Anterior cingulate cortex (tissue), 58 donors: ENCODE measurements at regions not wholly inside any gene's neighbourhood (a gene's known extent, or its start where the extent isn't known, plus 50 kb on each side); places are given as distances from the start of the nearest gene placed in this dataset.
"Not testable (repeated sequence)": the region's sequence is repeated elsewhere in the genome, so short reads cannot be mapped to it uniquely, and the experiment has no call there.

Source experiments
- DNase-seq, 58 donors: peaks; one replicate each; lab custom pipeline; 2025; lab: John Stamatoyannopoulos, UW

DNA sequence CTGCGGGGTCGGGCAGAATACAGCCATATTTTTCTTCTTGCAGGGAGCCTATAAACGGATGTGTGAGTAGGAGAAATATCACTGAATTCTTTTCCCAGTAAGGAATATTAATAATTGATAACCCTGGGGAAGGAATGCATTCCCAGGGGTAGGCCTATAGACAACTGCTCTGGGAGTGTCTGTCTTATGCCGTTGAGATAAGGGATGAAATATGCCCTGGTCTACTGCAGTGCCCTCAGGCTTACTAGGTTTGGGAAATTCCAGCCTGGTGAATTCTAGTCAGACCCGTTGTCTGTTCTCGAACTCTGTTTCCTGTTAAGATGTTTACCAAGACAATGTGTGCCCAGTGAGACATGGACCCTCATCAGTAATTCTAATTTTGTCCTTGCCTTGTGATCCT is 1129.3 kb downstream of the ZPLD1 start:
- DNase-seq = not testable (repeated sequence)

DNA sequence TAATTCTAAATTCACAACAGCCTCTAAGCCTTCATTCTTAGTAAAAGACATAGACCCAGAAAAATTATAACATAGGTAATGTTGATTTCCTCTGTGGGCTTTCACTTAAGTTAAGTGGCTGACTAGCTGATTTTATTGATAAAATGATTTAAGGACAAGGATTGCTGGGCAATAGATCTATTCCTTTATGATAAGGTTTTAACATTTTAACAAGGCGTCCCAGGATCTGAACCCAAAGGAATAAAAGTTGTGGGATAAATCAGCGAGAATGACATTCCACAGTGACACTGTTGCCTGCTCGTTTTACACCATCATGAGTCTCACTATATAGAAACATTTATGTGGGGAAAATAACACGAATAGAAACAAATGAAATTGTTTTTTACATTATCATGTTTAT is 1151.0 kb downstream of the ZPLD1 start:
- no peak for DNase-seq

DNA sequence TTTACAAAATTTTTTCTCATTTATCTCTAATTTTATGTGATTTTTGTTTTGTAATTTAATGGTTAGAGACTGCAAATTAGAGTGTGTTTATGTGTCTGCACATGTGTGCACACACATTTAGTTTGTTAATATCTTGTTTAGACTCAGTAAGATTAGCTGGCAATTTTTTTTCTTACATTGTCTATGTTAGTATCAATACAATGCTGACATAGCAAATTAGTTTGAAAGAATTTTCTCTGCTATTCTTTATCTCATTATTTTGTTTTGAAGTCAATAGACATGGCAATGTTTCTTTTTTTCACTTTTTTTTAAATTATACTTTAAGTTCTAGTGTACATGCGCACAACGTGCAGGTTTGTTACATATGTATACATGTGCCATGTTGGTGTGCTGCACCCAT is 1155.0 kb downstream of the ZPLD1 start:
- no peak for DNase-seq

DNA sequence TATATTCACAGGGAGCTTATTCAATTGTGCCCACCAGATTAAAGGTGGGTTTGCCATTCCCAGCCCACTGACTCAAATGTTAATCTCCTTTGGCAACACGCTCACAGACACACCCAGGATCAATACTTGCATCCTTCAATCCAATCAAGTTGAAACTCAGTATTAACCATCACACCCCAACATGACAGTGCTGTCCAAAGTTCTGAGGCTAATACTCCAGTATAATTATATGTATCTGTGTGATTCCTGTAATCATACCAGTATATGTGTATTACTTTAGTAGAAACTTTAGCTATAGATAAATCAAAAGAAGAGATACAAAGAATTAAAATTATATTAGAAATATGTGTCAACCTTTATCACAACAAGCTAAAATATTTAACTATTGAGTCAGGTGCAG is 1166.0 kb downstream of the ZPLD1 start:
- DNase-seq = no peak

DNA sequence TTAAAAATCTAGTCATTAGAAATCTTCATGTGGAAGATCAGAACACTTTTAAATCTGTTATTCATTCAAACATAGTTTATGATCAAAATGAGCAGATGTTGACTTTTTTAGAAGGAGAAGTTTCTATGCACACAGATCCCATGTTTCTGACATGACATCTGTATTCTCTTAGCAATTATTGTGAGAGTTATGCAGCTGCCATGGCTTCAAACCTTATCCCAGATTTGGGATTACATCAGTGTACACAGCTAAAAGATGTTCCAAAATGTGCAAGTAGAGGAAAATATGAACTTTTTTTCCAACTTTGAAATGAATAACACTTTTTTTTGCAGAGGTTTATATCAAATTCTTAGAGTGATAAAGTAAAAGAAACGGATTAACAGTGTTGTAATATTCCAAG is 1166.9 kb downstream of the ZPLD1 start:
- no peak for DNase-seq

DNA sequence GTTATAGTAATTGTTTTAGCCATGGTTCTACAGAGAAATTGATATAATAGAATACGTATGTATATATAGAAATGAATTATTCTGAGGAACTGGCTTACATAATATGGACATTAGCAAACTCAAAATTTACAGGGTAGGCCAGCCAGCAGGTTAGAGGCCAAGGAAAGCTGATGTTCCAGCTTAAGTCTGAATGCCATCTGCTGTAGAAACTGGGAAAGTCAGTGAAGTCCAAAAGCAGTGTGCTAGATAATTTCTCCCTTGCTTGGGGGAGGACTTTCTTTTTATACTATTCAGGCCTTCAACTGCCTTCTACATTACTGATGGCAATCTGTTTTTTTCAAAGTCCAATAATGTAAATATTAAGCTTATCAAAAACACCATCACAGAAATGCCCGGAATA is 1174.7 kb downstream of the ZPLD1 start:
- no peak for DNase-seq

DNA sequence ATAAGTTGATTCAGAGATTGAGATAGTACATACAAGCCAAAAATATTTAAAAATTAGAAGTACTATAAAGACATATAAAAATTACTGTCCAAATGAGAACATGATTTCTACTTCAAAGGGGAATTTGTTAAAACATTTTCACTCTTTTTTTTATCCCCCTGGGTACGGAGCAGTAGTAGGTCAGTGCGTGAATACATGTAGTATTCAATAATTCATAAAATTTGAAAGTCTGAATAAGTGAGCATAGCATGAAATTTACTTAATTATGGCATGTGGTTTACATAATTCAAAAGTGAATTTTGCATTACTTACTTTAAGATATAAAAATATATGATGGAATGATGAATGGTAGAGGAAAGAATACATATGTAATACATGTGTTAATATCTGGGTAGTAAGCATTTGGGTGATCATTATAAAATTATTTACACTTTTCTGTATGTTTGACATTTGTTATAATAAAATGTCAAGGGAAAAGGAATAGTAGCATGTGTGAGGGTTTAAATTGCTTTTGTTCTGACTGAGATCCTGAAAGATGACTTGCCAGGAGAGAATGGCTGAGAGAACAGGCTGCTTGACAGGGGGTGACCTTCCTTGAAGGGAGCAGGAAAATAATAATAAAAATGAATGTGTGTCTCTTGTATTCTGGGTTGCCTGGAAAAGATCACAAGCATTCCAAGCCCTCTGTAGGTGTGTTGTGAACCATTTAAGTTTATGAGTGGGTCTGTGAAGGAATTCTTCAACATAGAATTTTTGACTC is 1178.8 kb downstream of the ZPLD1 start:
- no peak for DNase-seq

DNA sequence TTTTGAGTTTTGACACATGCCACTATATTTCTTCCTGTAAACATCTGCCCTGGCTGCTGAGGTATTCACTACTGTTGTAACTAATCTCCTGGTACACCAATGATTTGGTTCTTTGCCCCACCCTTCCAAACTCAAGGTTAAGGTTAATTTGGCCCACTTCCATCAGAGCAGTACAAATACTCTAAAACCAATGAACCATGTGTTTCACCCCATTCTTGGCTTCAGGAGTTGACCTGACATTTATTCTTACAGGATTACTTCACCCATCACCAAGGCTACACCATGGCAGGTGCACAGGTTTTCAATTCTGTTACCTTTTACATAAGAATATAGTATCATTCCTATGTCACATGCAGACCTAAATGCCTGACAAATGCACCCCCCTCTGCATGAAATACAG is 1179.9 kb downstream of the ZPLD1 start:
- DNase-seq = no peak

DNA sequence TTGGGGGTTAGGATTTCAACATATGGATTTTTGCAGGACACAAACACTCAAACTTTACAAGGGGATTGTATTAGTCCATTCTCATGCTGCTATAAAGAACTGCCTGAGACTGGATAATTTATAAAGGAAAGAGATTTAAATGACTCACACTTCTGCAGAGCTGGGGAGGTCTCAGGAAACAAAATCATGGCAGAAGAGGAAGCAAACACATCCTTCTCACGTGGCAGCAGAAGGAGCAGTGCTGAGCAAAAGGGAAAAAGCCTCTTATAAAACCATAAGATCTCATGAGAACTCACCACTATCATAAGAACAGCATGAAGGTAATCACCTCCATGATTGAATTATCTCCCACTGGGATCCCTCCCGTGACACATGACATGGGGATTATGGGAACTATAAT is 1183.1 kb downstream of the ZPLD1 start:
- DNase-seq = no peak

DNA sequence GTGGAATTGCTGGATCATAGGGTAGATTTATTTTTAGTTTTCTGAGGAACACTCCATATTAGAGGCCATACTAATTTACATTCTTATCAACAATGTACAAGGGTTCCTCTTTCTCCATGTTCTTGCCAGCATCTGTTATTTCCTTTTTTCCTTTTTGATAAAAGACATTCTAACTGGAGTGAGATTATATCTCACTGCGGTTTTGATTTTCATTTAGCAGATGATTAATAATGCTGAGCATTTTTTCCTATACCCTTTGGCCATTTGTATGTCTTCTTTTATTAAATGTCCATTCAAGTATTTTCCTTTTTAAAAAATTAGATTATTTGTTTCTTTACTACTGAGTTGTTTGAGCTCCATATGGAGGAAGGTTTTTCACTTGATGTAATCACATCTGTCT is 1189.5 kb downstream of the ZPLD1 start:
- DNase-seq = no peak

DNA sequence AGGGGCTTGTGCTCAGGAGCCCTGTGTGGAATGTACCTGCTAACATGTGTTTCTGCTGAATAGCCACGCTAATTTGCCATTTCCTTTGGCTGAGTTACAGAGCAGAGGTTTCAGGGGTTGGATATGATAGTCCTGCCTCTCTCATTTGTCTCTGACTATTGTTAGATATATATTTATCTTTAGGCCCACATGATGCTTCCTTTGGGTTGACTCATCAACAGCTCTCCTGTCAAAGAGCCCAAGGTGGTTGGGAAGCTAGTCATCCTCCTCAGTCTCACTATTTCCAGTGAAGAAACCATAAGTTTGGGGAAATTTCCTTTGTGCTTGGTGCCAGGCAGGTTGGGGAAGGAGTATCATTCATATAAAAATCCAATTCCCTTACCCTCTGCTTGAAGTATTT is 1194.6 kb downstream of the ZPLD1 start:
- no peak for DNase-seq

DNA sequence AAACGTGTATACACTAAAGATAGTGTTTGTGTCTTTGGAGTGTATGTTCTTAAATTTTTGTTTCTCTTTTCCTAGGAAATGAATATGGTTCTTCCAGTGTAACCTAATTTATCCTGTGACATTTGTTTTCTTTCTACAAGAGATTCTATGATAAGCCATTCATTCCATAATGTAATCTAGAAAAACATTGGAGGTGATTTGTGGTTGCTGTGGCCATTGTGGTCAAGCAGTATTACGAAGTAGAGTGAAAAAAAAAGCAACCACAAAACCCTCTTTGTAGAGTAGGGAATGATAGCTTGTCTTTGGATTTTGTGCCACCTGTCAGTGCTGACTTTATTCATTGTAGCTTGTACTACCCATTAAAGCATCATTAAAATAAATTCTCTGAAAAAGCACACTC is 1209.6 kb downstream of the ZPLD1 start:
- no peak for DNase-seq

DNA sequence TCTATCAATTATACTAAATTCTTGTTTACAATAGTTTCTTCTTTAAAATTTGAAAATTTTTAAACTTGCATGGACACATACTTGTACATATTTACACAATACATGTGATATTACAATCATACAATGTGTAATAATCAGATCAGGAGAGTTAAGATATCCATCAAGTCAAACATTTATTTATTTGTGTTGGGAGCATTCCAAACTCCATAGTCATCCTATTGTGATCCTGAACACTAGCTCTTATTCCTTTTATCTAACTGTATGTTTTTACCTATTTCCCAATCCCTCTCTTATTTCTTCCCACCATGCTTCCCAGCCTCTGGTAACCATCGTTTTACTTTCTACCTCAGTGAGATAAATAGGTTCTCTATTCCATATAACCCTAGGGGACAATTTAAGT is 1219.2 kb downstream of the ZPLD1 start:
- DNase-seq = no peak

DNA sequence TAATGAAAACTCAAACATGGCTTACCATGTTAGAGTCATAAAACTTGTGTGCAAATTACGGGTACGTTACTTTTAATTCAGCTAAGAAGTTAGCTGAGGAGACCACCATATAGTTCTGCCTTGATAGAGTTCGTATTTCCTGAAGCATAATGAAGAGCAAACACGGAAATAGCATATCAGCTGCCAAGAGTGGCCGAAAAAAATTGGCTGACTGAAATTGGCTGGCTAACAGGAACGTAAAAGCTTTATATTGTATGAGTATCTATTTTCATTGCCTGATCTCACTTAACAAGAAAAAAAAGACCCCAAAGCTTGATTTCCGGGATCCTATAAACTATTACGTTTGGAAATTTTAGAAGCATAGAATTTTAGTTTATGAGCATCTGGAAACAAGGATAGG is 1222.9 kb downstream of the ZPLD1 start:
- no peak for DNase-seq

DNA sequence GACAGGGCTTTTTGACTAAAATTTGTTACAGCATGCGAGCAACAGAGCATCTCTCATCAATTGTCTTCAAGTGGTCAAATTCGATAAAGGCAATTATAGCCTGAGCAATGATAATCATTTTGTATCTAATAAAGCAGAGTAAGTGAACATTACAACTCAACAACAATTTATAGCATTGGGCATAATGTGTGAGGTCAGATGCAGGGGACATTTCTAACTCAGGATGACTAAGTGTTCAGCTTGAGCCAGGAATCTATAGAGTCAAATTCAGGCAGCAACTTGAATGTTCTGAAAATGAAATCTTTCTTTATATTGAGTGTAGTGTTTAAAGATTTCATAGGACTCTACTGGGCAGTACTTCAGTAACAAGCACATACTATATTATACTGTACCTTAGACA is 1226.0 kb downstream of the ZPLD1 start:
- DNase-seq = no peak

DNA sequence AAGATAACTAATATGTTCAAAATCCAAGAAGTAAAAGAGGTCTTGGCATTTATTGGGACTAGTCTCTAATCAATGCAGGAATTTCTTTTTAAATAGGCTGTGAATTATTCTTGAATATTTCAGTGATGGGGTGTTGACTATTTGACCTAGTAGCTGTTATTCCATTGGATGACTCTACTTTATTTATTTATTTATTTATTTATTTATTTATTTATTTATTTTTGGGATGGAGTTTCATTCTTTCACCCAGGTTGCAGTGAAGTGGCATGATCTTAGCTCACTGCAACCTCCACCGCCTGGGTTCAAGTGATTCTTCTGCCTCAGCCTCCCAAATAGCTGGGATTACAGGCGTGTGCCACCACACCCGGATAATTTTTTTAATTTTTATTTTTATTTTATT is 1227.8 kb downstream of the ZPLD1 start:
- no peak for DNase-seq

DNA sequence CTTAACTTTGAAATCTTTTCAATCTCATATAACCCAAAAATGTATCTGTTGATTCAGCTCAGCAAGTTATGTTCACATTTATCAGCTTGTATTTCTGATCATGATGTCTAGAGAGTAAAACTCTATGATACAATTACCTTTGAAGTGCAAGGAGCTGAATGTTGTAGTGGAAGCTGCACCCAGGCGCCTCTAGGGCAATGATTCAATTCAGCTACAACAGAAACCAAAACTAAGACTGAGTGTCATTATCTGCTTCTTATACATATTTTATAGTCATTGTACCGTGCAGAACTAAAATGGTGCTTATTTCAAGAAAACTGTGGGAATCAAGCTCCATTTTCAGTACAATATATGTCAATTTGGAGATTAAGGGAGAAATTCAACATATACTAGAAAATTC is 1237.5 kb downstream of the ZPLD1 start:
- no peak for DNase-seq

DNA sequence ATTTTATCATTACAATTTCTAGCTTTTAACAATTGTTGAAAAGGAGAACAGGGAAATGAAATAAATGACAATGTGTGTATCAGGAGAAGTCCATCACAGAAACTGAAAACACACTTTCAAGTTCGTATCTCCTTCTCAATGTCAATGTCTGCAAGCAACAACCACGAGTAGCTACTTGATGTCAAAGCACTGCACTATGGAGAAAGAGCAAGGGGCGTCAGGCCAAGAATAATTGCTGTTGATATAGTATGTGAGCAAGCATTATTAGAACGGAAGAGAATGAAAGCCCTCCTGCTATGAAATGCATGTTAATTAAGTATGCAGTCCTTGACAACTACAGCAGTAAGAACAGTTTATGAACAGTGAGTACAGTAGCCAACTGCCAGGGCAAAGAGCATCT is 1250.1 kb downstream of the ZPLD1 start:
- DNase-seq = no peak

DNA sequence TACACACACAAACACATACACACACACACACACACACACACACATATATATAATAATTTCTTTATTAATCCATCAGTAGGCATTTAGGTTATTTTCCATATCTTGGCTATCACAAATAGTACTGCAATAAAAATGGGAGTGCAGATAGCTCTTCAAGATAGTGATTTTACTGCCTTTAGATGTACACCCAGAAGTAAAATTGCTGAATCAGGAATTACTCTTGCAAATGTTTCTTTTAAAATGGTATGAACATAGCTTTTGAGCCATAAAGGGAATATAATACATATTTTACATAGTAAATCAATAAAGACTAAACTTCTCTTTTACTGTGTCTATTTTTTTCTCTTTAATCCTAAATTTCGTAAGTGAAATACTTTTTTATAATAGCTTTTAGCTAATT is 1251.1 kb downstream of the ZPLD1 start:
- no peak for DNase-seq

DNA sequence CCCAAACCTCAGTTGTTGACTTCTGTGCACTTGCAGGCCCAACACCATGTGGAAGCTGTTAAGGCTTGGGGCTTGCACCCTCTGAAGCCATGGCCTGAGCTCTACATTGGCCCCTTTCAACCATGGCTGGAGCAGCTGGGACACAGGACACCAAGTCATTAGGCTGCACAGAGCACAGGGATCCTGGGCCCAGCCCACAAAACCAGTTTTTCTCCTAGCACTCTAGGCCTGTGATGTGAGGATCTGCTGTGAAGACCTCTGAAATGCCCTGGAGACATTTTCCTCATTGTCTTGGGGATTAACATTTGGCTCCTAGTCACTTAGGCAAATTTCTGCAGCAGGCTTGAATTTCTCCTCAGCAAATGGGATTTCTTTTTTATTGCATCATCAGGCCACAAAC is 1255.7 kb downstream of the ZPLD1 start:
- no peak for DNase-seq

DNA sequence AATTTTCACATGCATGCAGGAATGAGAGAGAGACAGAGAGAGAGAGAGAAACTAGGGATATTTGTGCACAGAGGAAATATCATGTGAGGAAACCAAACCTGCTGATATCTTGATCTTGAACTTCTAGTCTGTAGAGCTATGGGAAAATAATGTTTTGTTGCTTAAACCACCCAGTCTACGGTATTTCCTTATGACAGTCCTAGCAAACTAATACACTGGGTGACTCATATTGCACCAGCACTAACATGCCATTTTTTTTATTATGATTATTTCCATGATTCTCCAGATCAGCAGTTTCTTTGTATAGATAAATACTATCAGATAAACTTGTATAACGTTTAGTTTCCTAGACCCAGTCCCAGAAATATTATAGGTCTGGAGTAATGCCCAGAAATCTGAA is 1259.0 kb downstream of the ZPLD1 start:
- no peak for DNase-seq

DNA sequence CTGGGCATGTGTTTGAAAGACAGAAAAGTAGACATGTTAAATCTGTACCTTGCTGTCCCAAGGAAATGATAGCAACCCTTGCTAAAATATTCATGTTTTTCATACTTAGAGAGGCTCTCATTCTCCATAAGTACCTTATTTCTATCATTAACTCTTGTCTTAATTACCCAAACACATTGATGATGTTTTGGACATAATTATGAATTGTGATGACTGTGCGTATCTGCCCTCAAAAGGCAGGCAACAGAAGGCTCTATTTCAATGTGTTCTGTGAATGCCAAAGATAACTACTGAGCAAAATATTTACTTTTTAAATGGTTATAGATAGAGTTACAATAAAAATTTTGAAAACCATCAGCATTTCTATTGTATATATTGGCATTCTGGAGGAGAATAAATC is 1263.8 kb downstream of the ZPLD1 start:
- no peak for DNase-seq

DNA sequence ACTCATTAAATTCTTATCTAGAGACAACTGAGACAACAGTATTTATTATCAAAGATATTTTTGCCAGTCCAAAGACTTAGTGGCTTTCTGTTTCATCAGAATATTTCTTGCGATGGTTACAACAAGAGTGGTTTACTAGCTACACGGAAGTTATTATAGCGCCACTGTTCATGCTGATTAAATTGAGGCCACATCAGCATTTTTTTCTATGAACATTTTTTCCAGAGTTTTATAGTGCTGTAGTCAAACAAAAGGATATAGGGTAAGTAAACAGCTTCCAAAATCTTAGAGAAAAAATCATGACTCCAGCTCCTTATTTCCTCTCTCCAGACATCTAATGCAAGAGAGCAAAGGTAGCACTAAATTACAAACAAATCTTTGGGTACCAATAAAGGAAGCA is 1264.4 kb downstream of the ZPLD1 start:
- no peak for DNase-seq
